Stomach (tissue), 4 donors: ENCODE measurements at regions not wholly inside any gene's neighbourhood (a gene's known extent, or its start where the extent isn't known, plus 50 kb on each side); places are given as distances from the start of the nearest gene placed in this dataset.

Experiments used
- CTCF ChIP-seq, 7 experiments: fragments of 450-650 bp in 4 of 7; fragments of 200-600 bp in 3 of 7; sonication (generic) in 3 of 7; IDR thresholded peaks; one replicate each; pipeline ENCODE4 v1.5.1; 2016 to 2019; ENCODE audit warnings: antibody characterized with exemption in 7 of 7, control low read depth in 2 of 7, mild to moderate bottlenecking in 1 of 7
- EP300 ChIP-seq: sonication (generic); formaldehyde crosslinking; IDR thresholded peaks from one replicate; pipeline ENCODE4 v1.6.1; 2017; ENCODE audit warnings: antibody characterized with exemption
- POLR2A ChIP-seq, 4 donors: fragments of 450-650 bp; IDR thresholded peaks; one replicate each; pipeline ENCODE4 v1.6.1; 2016; ENCODE audit warnings: antibody characterized with exemption in 4 of 4, control low read depth in 2 of 4, mild to moderate bottlenecking in 1 of 4, moderate library complexity in 1 of 4
- POLR2AphosphoS5 ChIP-seq, 3 donors: sonication (generic); formaldehyde crosslinking; IDR thresholded peaks; one replicate each; pipeline ENCODE4 v1.6.1; 2016; ENCODE audit warnings: antibody characterized with exemption in 3 of 3

- TF ChIP-seq CTCF (IDR thresholded peaks at IDR 0.05) (no peak), POLR2A (IDR thresholded peaks at IDR 0.05) (no peak), POLR2AphosphoS5 (IDR thresholded peaks at IDR 0.05) (no peak), EP300 (no peak)
Observed at GRCh38 chr4:73682508-73682907, 57.9 kb upstream of the CXCL8 start.
